ENCODE measurements at regions not wholly inside any gene's neighbourhood (a gene's known extent, or its start where the extent isn't known, plus 50 kb on each side); places are given as distances from the start of the nearest gene placed in this dataset.

GRCh38 chr10:33803248-33803647 is 468.8 kb upstream of the NRP1 start:
- TF ChIP-seq CTCF (IDR thresholded peaks at IDR 0.05) (no peak), EZH2 (IDR thresholded peaks at IDR 0.05; ENCODE audit: borderline replicate concordance, insufficient read depth, low read depth, low read length, poor library complexity, severe bottlenecking) (no peak)

Data from B cell (primary cell).